Hematopoietic multipotent progenitor cell treated with erythropoietin and hydrocortisone succinate and interleukin-3 and kit ligand, for 4 days (in vitro differentiated cells): ENCODE measurements at regions not wholly inside any gene's neighbourhood (a gene's known extent, or its start where the extent isn't known, plus 50 kb on each side); places are given as distances from the start of the nearest gene placed in this dataset.
A peak's percentile ranks its signal among the peaks of the same experiment; 100 is the strongest.
"Not testable (repeated sequence)": the region's sequence is repeated elsewhere in the genome, so short reads cannot be mapped to it uniquely, and the experiment has no call there.

Experiments used
- DNase-seq: peaks from one replicate; pipeline ENCODE4 v3.0.0-alpha.2; 2015

DNA sequence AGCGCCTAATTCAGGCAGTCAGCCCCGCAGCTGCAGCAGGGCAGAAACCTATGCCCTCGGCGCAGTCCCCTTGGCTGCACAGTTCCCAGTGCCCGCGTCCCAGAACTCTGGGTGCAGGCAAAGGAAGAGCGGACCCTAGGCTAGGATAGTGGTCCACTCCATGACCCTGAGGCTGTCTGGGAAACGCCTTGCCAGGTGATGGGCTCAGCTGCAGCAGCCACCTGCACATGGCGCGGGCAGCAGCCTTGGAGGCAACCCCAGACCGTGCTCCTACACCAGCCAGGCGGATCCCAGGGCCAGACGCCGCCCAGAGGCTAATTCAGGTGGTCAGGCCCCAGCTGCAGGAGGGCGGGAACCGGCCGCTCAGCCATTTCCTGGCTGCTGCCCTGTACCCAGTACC is 83.0 kb downstream of the POTEC start:
- DNase-seq, result not testable (repeated sequence)

GRCh38 chr18:14459826-14460225 is 83.6 kb downstream of the POTEC start:
- not testable (repeated sequence) for DNase-seq

DNA sequence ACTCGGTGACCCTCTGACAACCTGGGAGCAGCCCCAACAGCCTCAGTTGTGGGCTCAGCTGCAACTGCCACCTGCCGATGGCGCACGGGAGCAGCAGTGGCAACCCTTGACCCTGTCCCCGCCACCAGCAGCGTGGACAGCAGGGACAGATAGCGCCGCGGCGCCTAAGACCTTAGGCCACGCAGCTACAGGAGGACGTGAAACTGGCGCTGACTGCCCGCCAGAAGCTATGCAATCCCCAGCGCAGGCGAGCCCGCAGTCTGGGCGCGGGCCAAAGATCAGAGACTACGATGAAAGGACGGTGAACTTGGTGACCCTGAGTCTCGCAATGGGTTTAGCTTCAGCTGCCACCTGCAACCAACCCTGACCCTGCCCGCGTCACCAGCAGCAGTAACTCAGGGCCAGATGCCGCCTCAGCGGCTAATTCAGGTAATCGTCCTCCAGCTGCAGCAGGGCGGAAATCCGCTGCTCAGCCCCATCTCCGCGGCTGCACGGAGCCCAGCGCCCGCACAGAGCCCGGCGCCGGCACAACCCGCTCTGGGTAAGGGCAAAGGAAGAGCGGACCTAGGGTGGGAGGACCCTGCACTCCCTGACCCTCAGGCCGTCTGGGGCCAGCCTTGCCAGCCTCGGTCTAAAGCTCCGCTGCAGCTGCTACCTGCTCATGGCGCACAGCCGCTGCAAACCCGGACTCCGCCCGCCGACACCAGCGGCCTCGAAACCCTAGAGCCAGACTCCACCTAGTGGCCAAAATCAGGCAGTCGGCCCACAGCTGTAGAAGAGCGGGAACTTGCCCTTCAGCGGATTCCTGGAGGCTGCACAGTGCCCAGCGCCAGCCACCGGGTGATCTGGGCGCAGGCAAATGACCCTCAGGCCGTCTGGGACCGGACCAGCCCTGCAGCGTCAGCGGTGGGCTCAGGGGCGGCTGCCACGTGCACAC is 85.1 kb downstream of the POTEC start:
- peak; percentile 56 for DNase-seq

DNA sequence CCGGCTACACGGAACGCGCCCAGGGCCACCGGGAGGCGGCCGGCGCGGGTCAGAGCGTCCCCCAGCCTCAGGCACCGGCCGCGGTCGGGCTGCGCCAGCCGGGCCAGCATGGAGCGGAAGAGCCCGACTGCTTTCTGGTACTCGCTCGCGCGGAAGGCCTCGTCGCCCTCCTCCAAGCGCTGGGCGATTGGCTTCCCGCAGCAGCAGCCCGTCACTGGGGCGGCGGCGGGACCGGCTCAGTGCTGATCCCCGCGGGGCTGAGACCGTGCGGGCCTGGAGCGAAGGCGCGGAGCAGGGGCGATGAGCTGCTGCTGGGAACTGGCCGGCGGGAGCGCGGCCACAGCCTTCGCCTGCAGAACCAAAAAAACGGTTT is 92.8 kb downstream of the POTEC start:
- DNase-seq, result peak; percentile 43

DNA sequence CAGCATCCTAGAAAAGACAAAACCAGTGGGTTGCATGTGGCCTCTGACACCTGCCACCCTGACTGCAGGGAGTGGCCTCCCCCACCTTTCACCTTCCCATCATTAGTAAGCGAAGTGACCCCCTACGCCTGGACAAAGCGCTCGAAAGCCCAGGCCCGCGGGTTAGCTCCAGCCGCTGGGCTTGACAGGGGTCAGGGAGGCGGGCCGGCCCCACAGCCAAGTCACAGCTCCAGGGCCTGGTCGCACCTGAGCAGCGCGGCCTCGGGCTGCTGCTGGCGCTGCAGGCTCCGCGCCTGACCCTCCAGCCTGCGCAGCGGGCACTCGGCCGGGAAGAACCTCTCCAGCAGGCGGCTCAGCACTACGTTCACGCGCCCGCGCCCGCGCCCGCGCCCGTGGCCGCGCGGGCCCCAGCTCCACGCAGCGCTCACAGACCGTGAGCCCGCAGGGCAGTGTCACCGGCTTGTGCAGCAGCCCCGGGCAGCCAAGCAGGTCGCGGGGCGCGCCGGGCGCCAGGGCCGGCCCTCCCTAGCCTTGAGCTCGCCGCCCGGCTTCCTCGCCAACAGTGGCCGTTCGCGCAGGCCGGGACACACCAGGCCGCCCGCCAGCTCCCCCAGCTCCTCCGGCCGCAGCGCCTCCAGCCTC is 93.3 kb downstream of the POTEC start:
- DNase-seq, result peak; percentile 64

DNA sequence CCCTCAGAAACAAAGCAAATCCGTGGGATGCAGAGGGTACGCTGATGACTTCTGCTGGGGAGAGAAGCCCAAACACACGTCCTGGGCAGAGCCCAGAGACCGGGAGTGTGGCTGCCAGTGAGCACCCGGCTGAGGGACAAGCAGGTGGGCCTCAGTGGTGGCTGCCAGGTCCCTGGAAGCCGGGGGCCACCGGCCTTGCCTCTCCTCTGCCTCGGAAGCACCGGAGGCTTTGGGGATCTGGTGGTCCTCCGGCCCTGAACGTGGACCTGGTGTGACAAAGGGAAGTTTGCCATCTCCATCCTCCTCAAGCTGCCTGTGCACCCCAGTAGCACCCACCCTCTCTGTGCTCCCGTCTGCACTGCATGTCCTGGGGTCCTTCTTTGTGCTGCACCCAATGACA is 94.3 kb downstream of the POTEC start:
- DNase-seq, result not testable (repeated sequence)

- DNase-seq, result not testable (repeated sequence)
Measured at GRCh38 chr18:14447715-14448114, 95.7 kb downstream of the POTEC start.

GRCh38 chr18:14435460-14435859 is 107.9 kb downstream of the POTEC start:
- peak; percentile 78 for DNase-seq

- DNase-seq, result not testable (repeated sequence)
Measured at GRCh38 chr18:14432371-14432770, 111.0 kb downstream of the POTEC start.

DNA sequence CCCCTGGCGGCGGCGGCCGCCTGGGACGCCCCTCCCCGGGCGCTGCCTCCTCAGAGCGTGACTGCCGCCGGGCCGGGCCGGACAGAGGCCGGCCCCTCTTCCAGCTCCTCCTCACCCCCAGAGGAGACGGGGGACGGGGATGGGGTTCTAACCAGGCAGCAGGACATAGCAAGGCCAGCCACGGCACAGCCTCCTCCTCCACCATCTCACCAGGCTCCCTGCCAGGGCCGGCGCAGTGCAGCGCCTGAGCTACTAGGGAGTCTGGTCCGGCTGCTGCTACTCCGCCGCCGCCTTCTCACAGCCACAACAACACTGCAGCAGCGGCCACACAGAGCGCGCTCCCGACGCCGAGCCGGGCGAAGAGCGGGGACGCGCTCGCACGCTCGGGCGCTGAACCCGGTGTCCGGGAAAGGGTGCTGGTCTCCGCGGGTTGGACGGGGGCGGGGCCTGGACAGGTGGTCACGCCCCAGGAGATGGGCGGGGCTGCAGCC is 112.3 kb downstream of the POTEC start:
- peak; percentile 77 for DNase-seq

DNA sequence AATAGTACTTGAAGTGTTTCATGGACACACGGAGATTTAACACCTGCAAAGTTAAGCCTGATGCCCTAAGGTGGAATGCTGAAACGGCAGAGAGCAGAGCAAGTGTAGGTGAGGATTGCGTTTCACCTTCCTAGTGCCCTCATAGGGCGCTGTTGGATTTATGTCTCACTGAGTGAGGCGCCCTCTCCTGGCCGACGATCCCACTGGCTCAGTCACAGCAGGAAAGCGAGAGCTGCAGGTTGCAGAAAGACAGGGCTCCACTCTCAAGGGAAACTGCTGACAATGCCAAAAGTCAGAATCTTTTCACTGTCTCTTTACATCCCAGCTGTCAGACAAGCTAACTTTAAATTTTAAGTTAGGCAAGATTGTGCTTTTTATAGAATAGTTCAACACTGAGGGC is 127.6 kb downstream of the POTEC start:
- peak; percentile 45 for DNase-seq

DNA sequence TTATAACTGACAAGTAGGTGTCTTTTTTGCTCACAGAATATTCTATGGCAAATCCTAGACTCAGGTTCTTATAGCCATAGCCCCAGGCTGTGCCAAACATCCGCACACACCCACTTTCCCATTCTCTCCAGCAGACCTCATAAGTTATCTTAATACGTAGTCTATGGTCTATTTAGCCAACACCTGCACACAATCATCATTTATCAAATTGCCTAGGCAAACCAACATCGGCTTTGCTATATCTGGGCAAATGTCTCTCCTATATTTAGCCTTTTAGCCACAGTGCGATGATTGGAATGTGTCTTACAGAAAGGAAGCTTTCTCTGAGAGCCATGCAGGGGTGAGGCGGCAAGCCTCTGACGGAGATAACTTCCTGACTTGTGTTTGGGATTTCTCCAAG is 128.0 kb downstream of the POTEC start:
- not testable (repeated sequence) for DNase-seq

GRCh38 chr18:14395533-14395932 is 147.9 kb downstream of the POTEC start:
- DNase-seq, result peak; percentile 11

- not testable (repeated sequence) for DNase-seq
Measured at GRCh38 chr18:14393563-14394103, 149.8 kb downstream of the POTEC start.

GRCh38 chr18:14392604-14393003 is 150.8 kb downstream of the POTEC start:
- DNase-seq, result not testable (repeated sequence)

- DNase-seq, result not testable (repeated sequence)
Measured at GRCh38 chr18:14384961-14385360, 158.4 kb downstream of the POTEC start.

- DNase-seq, result not testable (repeated sequence)
Measured at GRCh38 chr18:14382666-14383065, 160.7 kb downstream of the POTEC start.

DNA sequence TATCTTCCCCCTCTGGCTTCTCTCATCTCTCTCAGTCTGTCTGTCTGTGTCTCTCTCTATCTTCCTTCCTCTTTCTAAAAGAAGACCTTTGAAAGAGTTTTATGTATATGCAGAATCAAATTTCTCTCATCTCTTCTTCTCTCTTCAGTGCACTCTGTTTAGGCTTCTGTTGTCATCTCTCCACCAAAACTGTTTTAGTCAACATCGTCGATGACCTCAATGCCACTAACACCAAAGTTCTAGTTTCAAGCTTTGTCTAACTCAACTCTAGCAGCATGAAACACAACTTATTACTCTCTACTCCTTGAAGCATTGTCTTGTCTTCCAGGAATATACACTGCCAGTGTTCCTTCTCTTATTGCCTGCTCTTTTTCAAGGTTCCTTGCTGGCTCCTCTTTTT is 163.9 kb downstream of the POTEC start:
- not testable (repeated sequence) for DNase-seq

GRCh38 chr18:14378376-14378775 is 165.0 kb downstream of the POTEC start:
- not testable (repeated sequence) for DNase-seq

DNA sequence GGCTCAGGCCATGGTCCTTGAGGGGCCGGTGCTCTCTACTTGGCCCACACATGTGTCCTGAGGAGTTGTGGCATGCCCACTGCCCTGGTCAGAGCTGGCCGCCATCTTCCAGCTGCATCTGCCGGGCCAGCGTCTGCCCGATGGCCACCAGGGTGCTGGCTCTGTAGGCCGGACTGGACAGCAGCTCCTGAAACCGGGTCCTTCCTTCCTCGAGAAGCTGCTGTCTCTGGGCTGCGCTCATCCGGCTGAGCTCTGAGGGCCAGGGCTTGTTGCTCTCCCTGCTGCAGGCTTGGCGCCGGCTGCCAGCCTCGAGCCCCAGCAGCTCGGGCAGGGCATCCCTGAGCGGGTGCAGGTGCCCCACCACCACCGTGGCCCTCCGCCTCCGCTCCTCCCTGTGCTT is 182.1 kb downstream of the POTEC start:
- not testable (repeated sequence) for DNase-seq

- DNase-seq, result not testable (repeated sequence)
Measured at GRCh38 chr18:14357553-14358297, 185.7 kb downstream of the POTEC start.

- not testable (repeated sequence) for DNase-seq
Measured at GRCh38 chr18:14342170-14342569, 201.2 kb downstream of the POTEC start.

DNA sequence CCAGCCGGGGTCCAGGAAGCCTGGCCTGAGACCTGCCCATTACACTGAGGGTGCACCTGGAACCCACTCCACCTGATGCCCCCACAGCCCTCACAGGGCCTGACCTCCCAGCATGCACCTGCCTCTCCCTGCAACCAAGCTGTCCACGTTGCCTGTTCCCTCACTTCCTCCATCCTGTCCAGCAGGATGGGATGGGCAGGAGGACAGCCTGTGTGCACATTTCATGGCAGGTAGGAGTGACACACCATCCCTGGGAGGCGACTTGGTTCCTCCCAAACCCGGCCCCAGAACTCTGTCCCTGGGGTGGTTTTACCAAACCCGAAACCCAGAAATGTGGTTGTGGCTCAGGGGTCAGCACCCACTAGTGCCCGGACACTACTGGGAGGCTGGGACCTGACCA is 203.8 kb upstream of the ZNF519 start:
- not testable (repeated sequence) for DNase-seq
